ENCODE measurements at regions not wholly inside any gene's neighbourhood (a gene's known extent, or its start where the extent isn't known, plus 50 kb on each side); places are given as distances from the start of the nearest gene placed in this dataset.

GRCh38 chr13:61756031-61756430, 340.4 kb upstream of the PCDH20 start:
- H3K79me2 ChIP-seq (ENCODE audit: control insufficient read depth, low read length): no peaks in the 10 kb centered on the region
- no peaks in the 10 kb centered on the region for H3K27me3 ChIP-seq (ENCODE audit: control insufficient read depth, low read length)
- H3K27ac ChIP-seq (ENCODE audit: low read depth, low read length): no peak overlapping the region
- H3F3A ChIP-seq (ENCODE audit: control insufficient read depth, insufficient read depth): no peaks in the 10 kb centered on the region
- no peaks in the 10 kb centered on the region for H3K9me2 ChIP-seq (replicated peaks; ENCODE audit: control insufficient read depth, low read length)
- H3K4me2 ChIP-seq (ENCODE audit: low read length): no peak overlapping the region
- no peak for TF ChIP-seq EZH2phosphoT487 (IDR thresholded peaks at IDR 0.05; ENCODE audit: borderline replicate concordance, low read length)
- no peak for TF ChIP-seq CTCF (IDR thresholded peaks at IDR 0.05; ENCODE audit: low read depth, low read length, poor library complexity, severe bottlenecking)
- H3K36me3 ChIP-seq (ENCODE audit: control insufficient read depth, low read length): no peaks in the 10 kb centered on the region
- no peaks in the 10 kb centered on the region for H4K20me1 ChIP-seq (ENCODE audit: control insufficient read depth, insufficient read depth, low read depth, low read length)
- H3K4me1 ChIP-seq (ENCODE audit: control insufficient read depth, low read length): no peaks in the 10 kb centered on the region
- H3K4me3 ChIP-seq (ENCODE audit: low read length): no peak overlapping the region
- H3K9me3 ChIP-seq (ENCODE audit: control insufficient read depth, insufficient read depth, low read length): no peaks in the 10 kb centered on the region

DNA sequence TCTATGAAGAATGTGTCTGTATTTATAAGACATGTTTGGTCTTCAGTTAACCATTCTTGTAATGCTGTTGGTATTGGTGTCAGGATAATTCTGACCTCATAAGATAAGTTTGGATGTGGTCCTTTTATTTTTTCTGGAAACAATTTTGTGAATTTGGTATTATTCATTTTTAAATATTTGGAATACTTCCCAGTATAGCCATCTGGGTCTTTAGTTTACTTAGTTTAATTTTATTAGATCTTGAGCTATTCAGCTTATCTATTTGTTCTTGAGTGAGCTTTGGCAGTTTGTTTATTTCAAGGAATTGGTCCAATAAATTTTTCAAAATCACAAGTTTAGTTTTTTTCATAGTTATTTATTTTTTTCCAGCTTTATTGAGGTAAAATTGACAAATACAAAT, 335.4 kb upstream of the PCDH20 start:
- no peaks in the 10 kb centered on the region for H3K9me2 ChIP-seq (replicated peaks; ENCODE audit: control insufficient read depth, low read length)
- no peaks in the 10 kb centered on the region for H3K27me3 ChIP-seq (ENCODE audit: control insufficient read depth, low read length)

DNA sequence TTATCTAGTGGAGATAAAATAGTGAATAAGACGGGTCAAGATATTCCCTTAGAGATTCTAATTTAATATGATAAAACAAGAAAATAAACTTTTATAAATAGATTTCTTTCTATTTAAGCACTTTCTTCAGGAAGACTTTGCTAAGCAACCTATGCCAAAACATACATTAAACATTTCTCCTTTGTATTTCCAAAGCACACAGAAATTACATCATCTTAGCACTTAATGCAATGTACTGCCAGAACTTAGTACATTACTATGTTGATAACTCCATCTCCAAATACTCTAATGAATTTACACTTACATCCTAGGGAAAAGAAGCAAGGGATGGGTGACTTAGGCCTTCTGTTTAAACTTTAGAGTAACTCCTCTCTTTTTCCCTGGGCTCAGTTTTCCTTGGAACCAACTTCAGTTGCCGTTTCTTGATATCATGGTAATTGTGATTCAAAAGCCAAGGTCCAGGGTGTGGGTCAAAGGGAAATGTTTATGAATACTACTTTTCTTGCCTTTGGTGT, 322.6 kb upstream of the PCDH20 start:
- Histone ChIP-seq H3K4me1 (ENCODE audit: control insufficient read depth, low read length) (no peaks in the 10 kb centered on the region), H3F3A (ENCODE audit: control insufficient read depth, insufficient read depth) (no peaks in the 10 kb centered on the region), H4K20me1 (ENCODE audit: control insufficient read depth, insufficient read depth, low read depth, low read length) (no peaks in the 10 kb centered on the region), H3K36me3 (ENCODE audit: control insufficient read depth, low read length) (no peaks in the 10 kb centered on the region), H3K4me2 (ENCODE audit: low read length) (no peak overlapping the region), H3K4me3 (ENCODE audit: low read length) (no peak overlapping the region), H3K27ac (ENCODE audit: low read depth, low read length) (no peak overlapping the region), H3K9me2 (replicated peaks; ENCODE audit: control insufficient read depth, low read length) (no peaks in the 10 kb centered on the region), H3K27me3 (ENCODE audit: control insufficient read depth, low read length) (no peaks in the 10 kb centered on the region), H3K79me2 (ENCODE audit: control insufficient read depth, low read length) (no peaks in the 10 kb centered on the region), H3K9me3 (ENCODE audit: control insufficient read depth, insufficient read depth, low read length) (no peaks in the 10 kb centered on the region)
- no peak for TF ChIP-seq EZH2phosphoT487 (IDR thresholded peaks at IDR 0.05; ENCODE audit: borderline replicate concordance, low read length)
- TF ChIP-seq CTCF (IDR thresholded peaks at IDR 0.05; ENCODE audit: low read depth, low read length, poor library complexity, severe bottlenecking): no peak

More for the DNA sequence above, 335.4 kb upstream of the PCDH20 start:
- no peaks in the 10 kb centered on the region for H3K36me3 ChIP-seq (ENCODE audit: control insufficient read depth, low read length)
- H3K9me3 ChIP-seq (ENCODE audit: control insufficient read depth, insufficient read depth, low read length): no peaks in the 10 kb centered on the region
- H3F3A ChIP-seq (ENCODE audit: control insufficient read depth, insufficient read depth): no peaks in the 10 kb centered on the region
- no peaks in the 10 kb centered on the region for H3K4me1 ChIP-seq (ENCODE audit: control insufficient read depth, low read length)
- H3K27ac ChIP-seq (ENCODE audit: low read depth, low read length): no peak overlapping the region
- no peak overlapping the region for H3K4me3 ChIP-seq (ENCODE audit: low read length)
- H3K79me2 ChIP-seq (ENCODE audit: control insufficient read depth, low read length): no peaks in the 10 kb centered on the region
- H3K4me2 ChIP-seq (ENCODE audit: low read length): no peak overlapping the region
- no peaks in the 10 kb centered on the region for H4K20me1 ChIP-seq (ENCODE audit: control insufficient read depth, insufficient read depth, low read depth, low read length)
- no peak for TF ChIP-seq EZH2phosphoT487 (IDR thresholded peaks at IDR 0.05; ENCODE audit: borderline replicate concordance, low read length)
- TF ChIP-seq CTCF (IDR thresholded peaks at IDR 0.05; ENCODE audit: low read depth, low read length, poor library complexity, severe bottlenecking): no peak
